ENCODE measurements at regions not wholly inside any gene's neighbourhood (a gene's known extent, or its start where the extent isn't known, plus 50 kb on each side); places are given as distances from the start of the nearest gene placed in this dataset.
"Not testable (repeated sequence)": the region's sequence is repeated elsewhere in the genome, so short reads cannot be mapped to it uniquely, and the experiment has no call there.

- TF ChIP-seq NR2F2 (IDR thresholded peaks at IDR 0.05), result no peak
- TF ChIP-seq HNF4A (conservative IDR thresholded peaks at IDR 0.05), result peak; percentile 34 to 81
- peak in 1 of 2 donors; percentile 63 for TF ChIP-seq JUND (IDR thresholded peaks at IDR 0.05)
Observed at GRCh38 chr1:58183286-58183685, 363.2 kb downstream of the OMA1 start (continued).

GRCh38 chr1:58180537-58180936, 366.0 kb downstream of the OMA1 start:
- DNase-seq (ENCODE audit: low spot score), result no peak
- WGBS, result 47% methylated on average over 2 of the region's 2 CpGs
- H3K9ac ChIP-seq (ENCODE audit: low read depth in 1 of 2, low read length in 2 of 2), result no peak overlapping the region
- no peaks in the 10 kb centered on the region for H3K9me3 ChIP-seq (ENCODE audit: control insufficient read depth in 4 of 4, low read length in 3 of 4)
- TF ChIP-seq SP1 (IDR thresholded peaks at IDR 0.05), result no peak
- TF ChIP-seq FOXA2 (IDR thresholded peaks at IDR 0.05), result peak; percentile 58
- H3K27ac ChIP-seq (ENCODE audit: low read depth in 1 of 2, low read length in 2 of 2), result no peak overlapping the region
- H3K27me3 ChIP-seq (ENCODE audit: control insufficient read depth in 4 of 4, insufficient read depth in 4 of 4, low read length in 3 of 4), result no peaks in the 10 kb centered on the region
- H3K36me3 ChIP-seq (ENCODE audit: control insufficient read depth in 4 of 4, insufficient read depth in 3 of 4, low read depth in 1 of 4, low read length in 3 of 4), result no peaks in the 10 kb centered on the region
- peak overlapping the region in 1 of 3 donors; percentile 11 for H3K4me3 ChIP-seq (ENCODE audit: low read depth in 1 of 3, low read length in 3 of 3)
- H3K4me1 ChIP-seq (ENCODE audit: control insufficient read depth in 4 of 4, insufficient read depth in 4 of 4, low read length in 3 of 4), result peaks cover 3 to 28% (median 18%) of the 10 kb centered on the region in 4 donors

- not testable (repeated sequence) for H3K4me1 ChIP-seq (ENCODE audit: control insufficient read depth in 4 of 4, insufficient read depth in 4 of 4, low read length in 3 of 4); H3K27me3 ChIP-seq (ENCODE audit: control insufficient read depth in 4 of 4, insufficient read depth in 4 of 4, low read length in 3 of 4); H3K9me3 ChIP-seq (ENCODE audit: control insufficient read depth in 4 of 4, low read length in 3 of 4); H3K4me3 ChIP-seq (ENCODE audit: low read depth in 1 of 3, low read length in 3 of 3); DNase-seq (ENCODE audit: low spot score); H3K36me3 ChIP-seq (ENCODE audit: control insufficient read depth in 4 of 4, insufficient read depth in 3 of 4, low read depth in 1 of 4, low read length in 3 of 4); H3K27ac ChIP-seq (ENCODE audit: low read depth in 1 of 2, low read length in 2 of 2); H3K9ac ChIP-seq (ENCODE audit: low read depth in 1 of 2, low read length in 2 of 2)
- 72% methylated on average over 3 of the region's 3 CpGs for WGBS
Observed at GRCh38 chr1:58169160-58169559, 377.4 kb downstream of the OMA1 start.

GRCh38 chr1:58167131-58167530, 379.4 kb downstream of the OMA1 start:
- H3K4me3 ChIP-seq (ENCODE audit: low read depth in 1 of 3, low read length in 3 of 3); H3K9me3 ChIP-seq (ENCODE audit: control insufficient read depth in 4 of 4, low read length in 3 of 4); H3K9ac ChIP-seq (ENCODE audit: low read depth in 1 of 2, low read length in 2 of 2); DNase-seq (ENCODE audit: low spot score); H3K27ac ChIP-seq (ENCODE audit: low read depth in 1 of 2, low read length in 2 of 2); H3K27me3 ChIP-seq (ENCODE audit: control insufficient read depth in 4 of 4, insufficient read depth in 4 of 4, low read length in 3 of 4); H3K36me3 ChIP-seq (ENCODE audit: control insufficient read depth in 4 of 4, insufficient read depth in 3 of 4, low read depth in 1 of 4, low read length in 3 of 4); H3K4me1 ChIP-seq (ENCODE audit: control insufficient read depth in 4 of 4, insufficient read depth in 4 of 4, low read length in 3 of 4): not testable (repeated sequence)
- 86% methylated on average over 1 of the region's 1 CpG for WGBS

- DNase-seq (ENCODE audit: low spot score), result no peak
- Histone ChIP-seq H3K4me1 (ENCODE audit: control insufficient read depth in 4 of 4, insufficient read depth in 4 of 4, low read length in 3 of 4) (peaks cover 0 to 3% (median 0%) of the 10 kb centered on the region in 4 donors), H3K4me3 (ENCODE audit: low read depth in 1 of 3, low read length in 3 of 3) (no peak overlapping the region), H3K36me3 (ENCODE audit: control insufficient read depth in 4 of 4, insufficient read depth in 3 of 4, low read depth in 1 of 4, low read length in 3 of 4) (no peaks in the 10 kb centered on the region), H3K9me3 (ENCODE audit: control insufficient read depth in 4 of 4, low read length in 3 of 4) (no peaks in the 10 kb centered on the region), H3K27me3 (ENCODE audit: control insufficient read depth in 4 of 4, insufficient read depth in 4 of 4, low read length in 3 of 4) (no peaks in the 10 kb centered on the region), H3K27ac (ENCODE audit: low read depth in 1 of 2, low read length in 2 of 2) (no peak overlapping the region), H3K9ac (ENCODE audit: low read depth in 1 of 2, low read length in 2 of 2) (no peak overlapping the region)
- WGBS, result 90% methylated on average over 3 of the region's 3 CpGs
- TF ChIP-seq FOXA2 (IDR thresholded peaks at IDR 0.05) (no peak), HNF4A (conservative IDR thresholded peaks at IDR 0.05) (no peak), NR2F2 (IDR thresholded peaks at IDR 0.05) (no peak), ZBTB33 (IDR thresholded peaks at IDR 0.05) (no peak), CTCF (IDR thresholded peaks at IDR 0.05; ENCODE audit: low read depth, low read length, missing input control) (no peak), JUND (IDR thresholded peaks at IDR 0.05) (no peak), RAD21 (IDR thresholded peaks at IDR 0.05) (no peak)
Observed at GRCh38 chr1:58166417-58166816, 380.1 kb downstream of the OMA1 start.

Data from liver (tissue), 8 donors.